ENCODE measurements at regions not wholly inside any gene's neighbourhood (a gene's known extent, or its start where the extent isn't known, plus 50 kb on each side); places are given as distances from the start of the nearest gene placed in this dataset.

DNA sequence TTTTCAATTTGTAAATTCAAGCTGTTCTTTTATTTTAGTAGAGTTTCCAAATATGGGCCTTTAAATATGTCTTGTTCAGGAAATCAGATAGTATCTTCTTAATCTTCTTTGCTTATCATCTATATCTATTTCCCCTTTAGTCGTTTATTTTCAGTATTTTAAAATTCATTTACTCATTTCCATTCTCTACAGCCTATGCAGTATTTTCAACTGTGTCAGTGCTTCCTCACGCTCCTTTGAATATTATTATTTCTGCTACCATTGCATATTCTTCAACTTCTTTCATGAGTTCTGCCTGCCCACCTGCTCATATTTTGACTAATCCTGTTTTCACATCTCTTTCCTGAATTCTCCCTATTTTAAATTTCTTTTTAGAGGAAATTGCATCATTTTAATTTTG, 185.4 kb downstream of the DKK2 start (continued):
- TF ChIP-seq, protein P1, sequence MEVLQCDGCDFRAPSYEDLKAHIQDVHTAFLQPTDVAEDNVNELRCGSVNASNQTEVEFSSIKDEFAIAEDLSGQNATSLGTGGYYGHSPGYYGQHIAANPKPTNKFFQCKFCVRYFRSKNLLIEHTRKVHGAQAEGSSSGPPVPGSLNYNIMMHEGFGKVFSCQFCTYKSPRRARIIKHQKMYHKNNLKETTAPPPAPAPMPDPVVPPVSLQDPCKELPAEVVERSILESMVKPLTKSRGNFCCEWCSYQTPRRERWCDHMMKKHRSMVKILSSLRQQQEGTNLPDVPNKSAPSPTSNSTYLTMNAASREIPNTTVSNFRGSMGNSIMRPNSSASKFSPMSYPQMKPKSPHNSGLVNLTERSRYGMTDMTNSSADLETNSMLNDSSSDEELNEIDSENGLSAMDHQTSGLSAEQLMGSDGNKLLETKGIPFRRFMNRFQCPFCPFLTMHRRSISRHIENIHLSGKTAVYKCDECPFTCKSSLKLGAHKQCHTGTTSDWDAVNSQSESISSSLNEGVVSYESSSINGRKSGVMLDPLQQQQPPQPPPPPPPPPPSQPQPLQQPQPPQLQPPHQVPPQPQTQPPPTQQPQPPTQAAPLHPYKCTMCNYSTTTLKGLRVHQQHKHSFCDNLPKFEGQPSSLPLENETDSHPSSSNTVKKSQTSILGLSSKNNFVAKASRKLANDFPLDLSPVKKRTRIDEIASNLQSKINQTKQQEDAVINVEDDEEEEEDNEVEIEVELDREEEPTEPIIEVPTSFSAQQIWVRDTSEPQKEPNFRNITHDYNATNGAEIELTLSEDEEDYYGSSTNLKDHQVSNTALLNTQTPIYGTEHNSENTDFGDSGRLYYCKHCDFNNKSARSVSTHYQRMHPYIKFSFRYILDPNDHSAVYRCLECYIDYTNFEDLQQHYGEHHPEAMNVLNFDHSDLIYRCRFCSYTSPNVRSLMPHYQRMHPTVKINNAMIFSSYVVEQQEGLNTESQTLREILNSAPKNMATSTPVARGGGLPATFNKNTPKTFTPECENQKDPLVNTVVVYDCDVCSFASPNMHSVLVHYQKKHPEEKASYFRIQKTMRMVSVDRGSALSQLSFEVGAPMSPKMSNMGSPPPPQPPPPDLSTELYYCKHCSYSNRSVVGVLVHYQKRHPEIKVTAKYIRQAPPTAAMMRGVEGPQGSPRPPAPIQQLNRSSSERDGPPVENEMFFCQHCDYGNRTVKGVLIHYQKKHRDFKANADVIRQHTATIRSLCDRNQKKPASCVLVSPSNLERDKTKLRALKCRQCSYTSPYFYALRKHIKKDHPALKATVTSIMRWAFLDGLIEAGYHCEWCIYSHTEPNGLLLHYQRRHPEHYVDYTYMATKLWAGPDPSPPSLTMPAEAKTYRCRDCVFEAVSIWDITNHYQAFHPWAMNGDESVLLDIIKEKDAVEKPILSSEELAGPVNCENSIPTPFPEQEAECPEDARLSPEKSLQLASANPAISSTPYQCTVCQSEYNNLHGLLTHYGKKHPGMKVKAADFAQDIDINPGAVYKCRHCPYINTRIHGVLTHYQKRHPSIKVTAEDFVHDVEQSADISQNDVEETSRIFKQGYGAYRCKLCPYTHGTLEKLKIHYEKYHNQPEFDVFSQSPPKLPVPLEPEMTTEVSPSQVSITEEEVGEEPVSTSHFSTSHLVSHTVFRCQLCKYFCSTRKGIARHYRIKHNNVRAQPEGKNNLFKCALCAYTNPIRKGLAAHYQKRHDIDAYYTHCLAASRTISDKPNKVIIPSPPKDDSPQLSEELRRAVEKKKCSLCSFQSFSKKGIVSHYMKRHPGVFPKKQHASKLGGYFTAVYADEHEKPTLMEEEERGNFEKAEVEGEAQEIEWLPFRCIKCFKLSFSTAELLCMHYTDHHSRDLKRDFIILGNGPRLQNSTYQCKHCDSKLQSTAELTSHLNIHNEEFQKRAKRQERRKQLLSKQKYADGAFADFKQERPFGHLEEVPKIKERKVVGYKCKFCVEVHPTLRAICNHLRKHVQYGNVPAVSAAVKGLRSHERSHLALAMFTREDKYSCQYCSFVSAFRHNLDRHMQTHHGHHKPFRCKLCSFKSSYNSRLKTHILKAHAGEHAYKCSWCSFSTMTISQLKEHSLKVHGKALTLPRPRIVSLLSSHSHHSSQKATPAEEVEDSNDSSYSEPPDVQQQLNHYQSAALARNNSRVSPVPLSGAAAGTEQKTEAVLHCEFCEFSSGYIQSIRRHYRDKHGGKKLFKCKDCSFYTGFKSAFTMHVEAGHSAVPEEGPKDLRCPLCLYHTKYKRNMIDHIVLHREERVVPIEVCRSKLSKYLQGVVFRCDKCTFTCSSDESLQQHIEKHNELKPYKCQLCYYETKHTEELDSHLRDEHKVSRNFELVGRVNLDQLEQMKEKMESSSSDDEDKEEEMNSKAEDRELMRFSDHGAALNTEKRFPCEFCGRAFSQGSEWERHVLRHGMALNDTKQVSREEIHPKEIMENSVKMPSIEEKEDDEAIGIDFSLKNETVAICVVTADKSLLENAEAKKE (CRISPR knock-in tag; IDR thresholded peaks at IDR 0.05) = no peak

DNA sequence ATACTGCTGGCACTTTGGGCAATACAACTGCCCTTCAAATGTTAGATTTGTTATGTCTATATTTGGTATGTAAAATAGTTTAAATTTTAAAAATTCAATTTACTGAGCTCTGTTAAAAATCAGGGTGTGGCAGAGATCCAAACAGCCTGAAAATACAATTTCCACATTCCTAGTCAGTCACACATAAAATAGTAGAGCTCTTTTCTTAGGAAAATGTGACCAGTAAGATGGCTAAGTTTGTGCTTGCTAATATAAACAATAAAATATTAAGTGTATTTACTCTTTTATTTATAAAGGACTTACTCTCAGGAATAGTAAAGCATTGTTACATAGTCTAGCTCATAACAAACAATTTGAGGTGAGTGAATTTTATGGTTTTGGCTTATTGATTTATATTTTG, 200.2 kb downstream of the DKK2 start:
- Histone ChIP-seq H3K36me3 (ENCODE audit: insufficient read depth) (no peaks in the 10 kb centered on the region), H3K27me3 (ENCODE audit: insufficient read depth) (no peaks in the 10 kb centered on the region), H4K20me1 (replicated peaks; ENCODE audit: insufficient read depth) (no peaks in the 10 kb centered on the region), H3K4me3 (no peak overlapping the region), H3F3A (replicated peaks; ENCODE audit: low read depth) (no peaks in the 10 kb centered on the region), H3K4me2 (no peak overlapping the region), H3K79me2 (replicated peaks; ENCODE audit: insufficient read depth) (no peaks in the 10 kb centered on the region), H2AFZ (no peak overlapping the region), H3K27ac (ENCODE audit: low read depth) (no peak overlapping the region), H3K9me2 (ENCODE audit: insufficient read depth) (no peaks in the 10 kb centered on the region), H3K4me1 (ENCODE audit: insufficient read depth) (no peaks in the 10 kb centered on the region)
- Mint-ChIP-seq H3K9me3 (peaks cover 21% of the 10 kb centered on the region), H3K36me3 (ENCODE audit: low read depth) (peaks cover 11% of the 10 kb centered on the region; the same call in 2 of the 3 replicates), H3K4me1 (no peaks in the 10 kb centered on the region), H3K4me3 (no peak overlapping the region), H3K27ac (no peak overlapping the region), H3K27me3 (ENCODE audit: insufficient read depth, low read depth, poor library complexity) (peaks cover 1% of the 10 kb centered on the region)
- ATAC-seq (no peak), DNase-seq (ENCODE audit: low spot score) (no peak)
- TF ChIP-seq ZNF331 (CRISPR knock-in tag; IDR thresholded peaks at IDR 0.05; ENCODE audit: low read depth) = no peak

DNA sequence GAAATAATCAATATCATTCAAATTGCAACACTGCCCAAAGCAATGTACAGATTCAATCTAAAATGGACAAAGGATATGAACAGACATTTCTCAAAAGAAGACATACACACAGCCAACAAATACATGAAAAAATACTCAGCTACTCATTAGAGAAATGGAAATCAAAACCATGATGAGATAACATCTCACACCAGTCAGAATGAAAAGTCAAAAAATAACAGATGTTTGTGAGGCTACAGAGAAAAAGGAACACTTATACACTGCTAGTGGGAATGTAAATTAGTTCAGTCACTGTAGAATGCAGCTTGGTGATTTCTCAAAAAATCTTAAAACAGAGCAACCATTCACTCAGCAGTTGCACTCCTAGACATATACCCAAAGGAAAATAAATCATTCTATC, 205.2 kb downstream of the DKK2 start:
- TF ChIP-seq, protein P2, sequence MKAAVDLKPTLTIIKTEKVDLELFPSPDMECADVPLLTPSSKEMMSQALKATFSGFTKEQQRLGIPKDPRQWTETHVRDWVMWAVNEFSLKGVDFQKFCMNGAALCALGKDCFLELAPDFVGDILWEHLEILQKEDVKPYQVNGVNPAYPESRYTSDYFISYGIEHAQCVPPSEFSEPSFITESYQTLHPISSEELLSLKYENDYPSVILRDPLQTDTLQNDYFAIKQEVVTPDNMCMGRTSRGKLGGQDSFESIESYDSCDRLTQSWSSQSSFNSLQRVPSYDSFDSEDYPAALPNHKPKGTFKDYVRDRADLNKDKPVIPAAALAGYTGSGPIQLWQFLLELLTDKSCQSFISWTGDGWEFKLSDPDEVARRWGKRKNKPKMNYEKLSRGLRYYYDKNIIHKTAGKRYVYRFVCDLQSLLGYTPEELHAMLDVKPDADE (IDR thresholded peaks at IDR 0.05) = no peak
- TF ChIP-seq EZH2phosphoT487 (IDR thresholded peaks at IDR 0.05; ENCODE audit: unreplicated experiment) (no peak), ZNF331 (CRISPR knock-in tag; IDR thresholded peaks at IDR 0.05; ENCODE audit: low read depth) (no peak), NANOG (IDR thresholded peaks at IDR 0.05; ENCODE audit: borderline replicate concordance) (no peak)
- TF ChIP-seq, protein P3, sequence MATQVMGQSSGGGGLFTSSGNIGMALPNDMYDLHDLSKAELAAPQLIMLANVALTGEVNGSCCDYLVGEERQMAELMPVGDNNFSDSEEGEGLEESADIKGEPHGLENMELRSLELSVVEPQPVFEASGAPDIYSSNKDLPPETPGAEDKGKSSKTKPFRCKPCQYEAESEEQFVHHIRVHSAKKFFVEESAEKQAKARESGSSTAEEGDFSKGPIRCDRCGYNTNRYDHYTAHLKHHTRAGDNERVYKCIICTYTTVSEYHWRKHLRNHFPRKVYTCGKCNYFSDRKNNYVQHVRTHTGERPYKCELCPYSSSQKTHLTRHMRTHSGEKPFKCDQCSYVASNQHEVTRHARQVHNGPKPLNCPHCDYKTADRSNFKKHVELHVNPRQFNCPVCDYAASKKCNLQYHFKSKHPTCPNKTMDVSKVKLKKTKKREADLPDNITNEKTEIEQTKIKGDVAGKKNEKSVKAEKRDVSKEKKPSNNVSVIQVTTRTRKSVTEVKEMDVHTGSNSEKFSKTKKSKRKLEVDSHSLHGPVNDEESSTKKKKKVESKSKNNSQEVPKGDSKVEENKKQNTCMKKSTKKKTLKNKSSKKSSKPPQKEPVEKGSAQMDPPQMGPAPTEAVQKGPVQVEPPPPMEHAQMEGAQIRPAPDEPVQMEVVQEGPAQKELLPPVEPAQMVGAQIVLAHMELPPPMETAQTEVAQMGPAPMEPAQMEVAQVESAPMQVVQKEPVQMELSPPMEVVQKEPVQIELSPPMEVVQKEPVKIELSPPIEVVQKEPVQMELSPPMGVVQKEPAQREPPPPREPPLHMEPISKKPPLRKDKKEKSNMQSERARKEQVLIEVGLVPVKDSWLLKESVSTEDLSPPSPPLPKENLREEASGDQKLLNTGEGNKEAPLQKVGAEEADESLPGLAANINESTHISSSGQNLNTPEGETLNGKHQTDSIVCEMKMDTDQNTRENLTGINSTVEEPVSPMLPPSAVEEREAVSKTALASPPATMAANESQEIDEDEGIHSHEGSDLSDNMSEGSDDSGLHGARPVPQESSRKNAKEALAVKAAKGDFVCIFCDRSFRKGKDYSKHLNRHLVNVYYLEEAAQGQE (IDR thresholded peaks at IDR 0.05; ENCODE audit: unreplicated experiment) = no peak
- H3K27me3 Mint-ChIP-seq (ENCODE audit: insufficient read depth, low read depth, poor library complexity) = peaks cover 3% of the 10 kb centered on the region

More for the DNA sequence above, 205.2 kb downstream of the DKK2 start:
- DNase-seq (ENCODE audit: low spot score) (no peak), ATAC-seq (no peak)
- Histone ChIP-seq H3K4me1 (ENCODE audit: insufficient read depth) (no peaks in the 10 kb centered on the region), H4K20me1 (replicated peaks; ENCODE audit: insufficient read depth) (no peaks in the 10 kb centered on the region), H3K27me3 (ENCODE audit: insufficient read depth) (no peaks in the 10 kb centered on the region), H3K27ac (ENCODE audit: low read depth) (no peak overlapping the region), H3K9me2 (ENCODE audit: insufficient read depth) (no peaks in the 10 kb centered on the region), H3F3A (replicated peaks; ENCODE audit: low read depth) (no peaks in the 10 kb centered on the region), H3K36me3 (ENCODE audit: insufficient read depth) (no peaks in the 10 kb centered on the region), H2AFZ (no peak overlapping the region), H3K4me2 (no peak overlapping the region), H3K4me3 (no peak overlapping the region), H3K79me2 (replicated peaks; ENCODE audit: insufficient read depth) (no peaks in the 10 kb centered on the region)
- H3K4me1 Mint-ChIP-seq = no peaks in the 10 kb centered on the region
- H3K4me3 Mint-ChIP-seq = no peak overlapping the region
- H3K9me3 Mint-ChIP-seq = no peaks in the 10 kb centered on the region
- no peaks in the 10 kb centered on the region for H3K36me3 Mint-ChIP-seq (ENCODE audit: low read depth)
- no peak overlapping the region for H3K27ac Mint-ChIP-seq

Measured in GM23338 (cell line).